AG04449 (cell line): ENCODE measurements at regions not wholly inside any gene's neighbourhood (a gene's known extent, or its start where the extent isn't known, plus 50 kb on each side); places are given as distances from the start of the nearest gene placed in this dataset.

Source experiments
- CTCF ChIA-PET: fragments of 350-600 bp; formaldehyde crosslinking; extraction: SDS; loops from one replicate; lab custom pipeline; 2021; ENCODE audit warnings: antibody characterized with exemption; lab: Yijun Ruan, JAX
- POLR2A ChIA-PET: fragments of 400-600, 350-600 bp; formaldehyde crosslinking; extraction: SDS; loops from one replicate; lab custom pipeline; 2020; ENCODE audit warnings: antibody characterized with exemption, inconsistent platforms; lab: Yijun Ruan, JAX
- DNase-seq: peaks from one replicate; pipeline ENCODE4 v3.0.0-alpha.2; 2010; ENCODE audit warnings: low read depth, low spot score
- H3K4me3 ChIP-seq: 2 replicates; pipeline ENCODE4 v1.5.1; 2011; ENCODE audit warnings: low read depth, mild to moderate bottlenecking, control low read depth, low read length
- CTCF ChIP-seq: IDR thresholded peaks from one replicate; pipeline ENCODE4 v1.5.1; 2011; ENCODE audit warnings: mild to moderate bottlenecking, moderate library complexity, low read length, control low read depth, inconsistent platforms; ENCODE audit not compliant: insufficient read depth; ENCODE audit errors: missing control alignments

DNA sequence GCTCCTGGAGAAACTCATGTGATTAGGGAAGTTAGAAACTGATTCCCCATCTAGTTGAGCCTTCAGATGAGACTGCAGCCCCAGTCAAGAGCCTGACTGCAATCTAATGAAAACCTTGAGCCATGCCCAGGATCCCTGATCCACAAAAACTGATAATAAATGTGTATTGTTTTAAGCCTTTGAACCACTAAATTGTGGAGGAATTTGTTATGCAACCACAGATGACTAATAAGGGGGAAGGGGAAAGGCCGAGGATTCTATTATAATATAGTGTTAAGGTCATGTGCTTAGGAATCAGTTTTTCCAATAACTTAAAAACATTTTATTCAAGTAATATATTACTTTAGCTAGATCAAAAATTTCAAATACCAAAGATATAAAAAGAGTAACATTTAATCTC lies 52.8 kb upstream of the USP25 start:
- ChIA-PET POLR2A (no interaction called here), CTCF (no interaction called here)
- no peak overlapping the region for H3K4me3 ChIP-seq
- TF ChIP-seq CTCF = no peak
- DNase-seq = no peak

DNA sequence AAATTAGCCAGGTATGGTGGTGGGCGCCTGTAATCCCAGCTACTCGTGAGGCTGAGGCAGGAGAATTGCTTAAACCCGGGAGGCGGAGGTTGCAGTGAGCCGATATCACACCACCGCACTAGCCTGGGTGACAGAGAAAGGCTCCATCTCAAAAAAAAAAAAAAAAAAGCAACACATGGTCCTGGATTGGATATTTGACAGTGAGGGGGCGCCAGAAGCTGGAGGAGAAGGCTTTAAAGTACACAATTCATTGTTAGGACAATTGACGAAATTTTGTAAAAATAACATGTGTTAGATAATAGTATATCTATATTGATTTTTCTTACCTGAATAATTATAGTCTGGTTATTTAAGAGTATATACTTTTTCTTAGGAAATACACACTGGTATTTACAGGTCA lies 50.2 kb upstream of the USP25 start:
- TF ChIP-seq CTCF = no peak
- DNase-seq = no peak
- no peak overlapping the region for H3K4me3 ChIP-seq
- ChIA-PET CTCF (no interaction called here), POLR2A (no interaction called here)
